Right lobe of liver (tissue), 6 donors: ENCODE measurements at regions not wholly inside any gene's neighbourhood (a gene's known extent, or its start where the extent isn't known, plus 50 kb on each side); places are given as distances from the start of the nearest gene placed in this dataset.
A peak's percentile ranks its signal among the peaks of the same experiment; 100 is the strongest.

Source experiments
- ATAC-seq, 4 donors: fragments of 200-7000 bp; cut with Tn5 transposase; one replicate each; pipeline ENCODE4 v1.9.1; 2020; ENCODE audit warnings: mild to moderate bottlenecking in 4 of 4, moderate library complexity in 4 of 4
- DNase-seq, 3 donors: peaks; one replicate each; pipeline ENCODE4 v3.0.0-alpha.2; 2020
- H3K27ac ChIP-seq, 3 donors: fragments of 200-600 bp; one replicate each; pipeline ENCODE4 v1.8.0; 2022
- H3K27me3 ChIP-seq, 2 donors: fragments of 200-600 bp; one replicate each; pipeline ENCODE4 v1.8.0; 2022
- H3K36me3 ChIP-seq, 4 donors: fragments of 200-600 bp; sonication (generic) in 1 of 4; one replicate each; pipeline versions ENCODE4 v1.5.1 to v1.8.0; 2017 to 2022; ENCODE audit warnings: control low read depth in 1 of 4
- H3K4me1 ChIP-seq, 4 donors: fragments of 200-600 bp; sonication (generic) in 1 of 4; one replicate each; pipeline versions ENCODE4 v1.5.1 to v1.8.0; 2017 to 2022; ENCODE audit warnings: control low read depth in 1 of 4
- H3K4me3 ChIP-seq, 3 donors: fragments of 200-600 bp; one replicate each; pipeline ENCODE4 v1.8.0; 2022
- H3K9me3 ChIP-seq, 4 donors: fragments of 200-600 bp; sonication (generic) in 1 of 4; one replicate each; pipeline versions ENCODE4 v1.5.1 to v1.8.0; 2017 to 2022; ENCODE audit warnings: control low read depth in 1 of 4
- POLR2A ChIP-seq: fragments of 450-650 bp; IDR thresholded peaks from one replicate; pipeline ENCODE4 v1.6.1; 2017; ENCODE audit warnings: antibody characterized with exemption, mild to moderate bottlenecking
- WGBS: methylation state at CpG from one replicate; pipeline ENCODE4 v1.1.6; 2018; ENCODE audit warnings: low coverage, low lambda C conversion rate; ENCODE audit not compliant: insufficient coverage; ENCODE audit errors: missing lambda C conversion rate; 5-methylcytosine and 5-hydroxymethylcytosine counted together
- intact Hi-C, 2 donors: fragments of 100-400 bp; cut with DNase I; formaldehyde crosslinking; loops; one replicate each; pipeline versions ENCODE4 v1.11.2 to v1.14.1; 2022
- TF ChIP-seq, protein P1 (sequence below), 4 donors: fragments of 200-600 bp in 3 of 4; fragments of 450-650 bp in 1 of 4; IDR thresholded peaks; one replicate each; pipeline versions ENCODE4 v1.5.1 to v1.8.0; 2016 to 2022; ENCODE audit warnings: antibody characterized with exemption in 4 of 4, mild to moderate bottlenecking in 2 of 4
- donor health status: DM: no; HTN: yes; CAD: no.
- donor health status: DM: no; HTN: no; CAD: no.
- donor health status: DM: no; HTN: no; CAD: no.
- donor health status: DM: no; HTN: yes; CAD: no.
- donor health status: DM: no; HTN: yes; CAD: no.

DNA sequence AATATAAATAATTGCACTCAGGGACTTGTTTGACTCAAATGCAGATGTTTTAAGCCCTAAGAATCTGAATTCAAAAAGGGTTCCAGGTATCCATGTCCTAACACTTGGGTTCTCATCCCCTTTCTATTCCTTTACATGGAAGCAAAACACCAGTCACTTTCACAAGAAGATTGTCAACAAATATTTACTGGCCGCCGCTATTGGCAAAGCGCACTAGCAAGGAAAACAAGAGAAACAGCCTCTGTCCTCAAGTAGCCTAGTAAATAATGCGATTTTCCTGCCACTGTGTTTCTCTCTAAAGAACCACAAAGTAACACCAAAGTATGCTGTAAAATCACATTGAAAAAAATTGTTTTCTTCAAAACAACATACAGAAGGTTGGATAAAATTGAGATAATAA, 66.7 kb upstream of the EZH2 start:
- intact Hi-C loops, result no loop called here
- no peak for TF ChIP-seq POLR2A
- TF ChIP-seq, protein P1, sequence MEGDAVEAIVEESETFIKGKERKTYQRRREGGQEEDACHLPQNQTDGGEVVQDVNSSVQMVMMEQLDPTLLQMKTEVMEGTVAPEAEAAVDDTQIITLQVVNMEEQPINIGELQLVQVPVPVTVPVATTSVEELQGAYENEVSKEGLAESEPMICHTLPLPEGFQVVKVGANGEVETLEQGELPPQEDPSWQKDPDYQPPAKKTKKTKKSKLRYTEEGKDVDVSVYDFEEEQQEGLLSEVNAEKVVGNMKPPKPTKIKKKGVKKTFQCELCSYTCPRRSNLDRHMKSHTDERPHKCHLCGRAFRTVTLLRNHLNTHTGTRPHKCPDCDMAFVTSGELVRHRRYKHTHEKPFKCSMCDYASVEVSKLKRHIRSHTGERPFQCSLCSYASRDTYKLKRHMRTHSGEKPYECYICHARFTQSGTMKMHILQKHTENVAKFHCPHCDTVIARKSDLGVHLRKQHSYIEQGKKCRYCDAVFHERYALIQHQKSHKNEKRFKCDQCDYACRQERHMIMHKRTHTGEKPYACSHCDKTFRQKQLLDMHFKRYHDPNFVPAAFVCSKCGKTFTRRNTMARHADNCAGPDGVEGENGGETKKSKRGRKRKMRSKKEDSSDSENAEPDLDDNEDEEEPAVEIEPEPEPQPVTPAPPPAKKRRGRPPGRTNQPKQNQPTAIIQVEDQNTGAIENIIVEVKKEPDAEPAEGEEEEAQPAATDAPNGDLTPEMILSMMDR (IDR thresholded peaks at IDR 0.05), result no peak
- Histone ChIP-seq H3K27ac (no peak overlapping the region), H3K4me3 (no peak overlapping the region), H3K4me1 (no peaks in the 10 kb centered on the region), H3K9me3 (no peaks in the 10 kb centered on the region), H3K27me3 (no peaks in the 10 kb centered on the region), H3K36me3 (no peaks in the 10 kb centered on the region)
- no peak for DNase-seq
- no peak for ATAC-seq
- 30% methylated on average over 4 of the region's 4 CpGs for WGBS

DNA sequence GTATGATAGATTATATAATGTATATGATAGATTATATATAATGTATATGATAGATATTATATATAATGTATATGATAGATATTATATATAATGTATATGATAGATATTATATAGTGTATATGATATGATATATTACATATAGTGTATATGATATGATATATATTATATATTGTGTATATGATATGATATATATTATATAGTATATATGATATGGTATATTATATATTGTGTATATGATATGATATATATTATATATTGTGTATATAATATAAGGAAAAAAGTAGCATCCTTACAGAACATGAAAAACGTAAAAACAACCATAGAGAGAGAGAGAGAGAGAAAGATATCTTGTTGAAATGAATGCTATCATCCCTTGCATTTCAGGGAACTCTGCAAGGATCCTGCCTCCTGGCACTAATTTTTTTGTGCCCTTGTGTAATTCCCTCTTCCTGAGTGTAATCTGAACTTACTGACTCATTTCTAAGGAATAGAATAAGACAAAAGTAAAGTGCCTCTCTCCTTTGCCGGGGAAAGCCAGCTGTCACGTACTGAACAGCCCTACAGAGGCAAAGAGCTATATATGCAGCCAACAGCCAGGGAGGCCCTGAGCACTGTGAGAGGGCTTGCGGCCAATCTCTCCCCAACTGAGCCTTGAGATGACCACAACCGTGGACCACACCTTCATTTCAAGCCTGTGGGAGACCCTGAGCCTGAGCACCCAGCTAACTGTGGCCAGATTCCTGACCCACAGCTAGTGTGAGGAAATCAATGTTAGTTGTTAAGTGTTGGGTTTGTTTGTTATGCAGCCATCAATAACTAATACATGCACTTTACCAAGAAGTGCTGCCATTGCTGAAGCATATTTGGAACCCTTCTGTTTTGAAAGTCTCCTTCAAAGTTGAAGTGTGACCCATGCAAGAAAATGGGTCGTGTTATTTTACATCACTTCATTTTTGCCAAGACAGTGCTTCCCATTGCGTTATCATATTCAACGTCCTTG, 61.1 kb upstream of the EZH2 start:
- Histone ChIP-seq H3K4me1 (no peaks in the 10 kb centered on the region), H3K4me3 (no peak overlapping the region), H3K27ac (no peak overlapping the region), H3K9me3 (no peaks in the 10 kb centered on the region), H3K27me3 (no peaks in the 10 kb centered on the region), H3K36me3 (no peaks in the 10 kb centered on the region)
- TF ChIP-seq, protein P1 (IDR thresholded peaks at IDR 0.05), result no peak
- TF ChIP-seq POLR2A, result no peak
- ATAC-seq, result no peak
- 44% methylated on average over 6 of the region's 8 CpGs for WGBS
- no peak for DNase-seq
- intact Hi-C loops, result no loop called here

DNA sequence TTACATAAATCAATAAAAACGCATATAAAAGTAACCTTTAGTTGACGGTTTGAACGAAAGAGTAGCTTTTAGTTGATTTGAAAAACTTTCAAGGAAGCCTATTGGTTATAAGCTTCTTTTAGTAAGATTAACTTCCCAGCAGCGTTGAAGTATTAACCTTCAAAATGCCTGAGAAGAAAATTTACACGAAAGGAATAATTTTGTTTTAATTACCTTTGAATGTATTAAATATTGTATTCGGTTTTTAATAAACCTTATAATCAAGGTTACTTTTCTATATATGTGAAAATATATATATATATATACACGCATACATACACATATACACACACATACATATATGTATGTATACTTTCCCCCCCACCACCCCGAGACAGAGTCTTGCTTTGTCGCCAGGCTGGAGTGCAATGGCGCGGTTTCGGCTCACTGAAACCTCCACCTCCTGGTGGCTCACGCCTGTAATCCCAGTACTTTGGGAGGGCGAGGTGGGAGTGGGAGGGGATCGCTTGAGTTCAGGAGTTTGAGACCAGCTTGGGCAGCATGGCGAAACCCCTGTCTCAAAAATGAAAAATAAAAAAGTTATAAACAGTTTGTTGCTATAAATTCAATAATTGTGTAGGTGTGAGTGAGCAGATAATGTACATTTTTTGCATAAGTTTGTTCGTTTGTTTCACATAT, 57.6 kb upstream of the EZH2 start:
- no peaks in the 10 kb centered on the region for H3K36me3 ChIP-seq
- no peaks in the 10 kb centered on the region for H3K4me1 ChIP-seq
- DNase-seq (peak; percentile 56 to 62 (median 58)), ATAC-seq (peak; percentile 26 to 67 (median 41))
- H3K4me3 ChIP-seq, result peak overlapping the region; percentile 67 to 74 (median 68)
- H3K27me3 ChIP-seq, result no peaks in the 10 kb centered on the region
- peak overlapping the region; percentile 86 to 91 (median 91) for H3K27ac ChIP-seq
- TF ChIP-seq, protein P1 (IDR thresholded peaks at IDR 0.05), result peak in 3 of 4 donors; percentile 24 to 27 (median 26)
- no peak for TF ChIP-seq POLR2A
- WGBS, result 10% methylated on average over 17 of the region's 17 CpGs
- intact Hi-C loops, result no loop called here
- no peaks in the 10 kb centered on the region for H3K9me3 ChIP-seq

DNA sequence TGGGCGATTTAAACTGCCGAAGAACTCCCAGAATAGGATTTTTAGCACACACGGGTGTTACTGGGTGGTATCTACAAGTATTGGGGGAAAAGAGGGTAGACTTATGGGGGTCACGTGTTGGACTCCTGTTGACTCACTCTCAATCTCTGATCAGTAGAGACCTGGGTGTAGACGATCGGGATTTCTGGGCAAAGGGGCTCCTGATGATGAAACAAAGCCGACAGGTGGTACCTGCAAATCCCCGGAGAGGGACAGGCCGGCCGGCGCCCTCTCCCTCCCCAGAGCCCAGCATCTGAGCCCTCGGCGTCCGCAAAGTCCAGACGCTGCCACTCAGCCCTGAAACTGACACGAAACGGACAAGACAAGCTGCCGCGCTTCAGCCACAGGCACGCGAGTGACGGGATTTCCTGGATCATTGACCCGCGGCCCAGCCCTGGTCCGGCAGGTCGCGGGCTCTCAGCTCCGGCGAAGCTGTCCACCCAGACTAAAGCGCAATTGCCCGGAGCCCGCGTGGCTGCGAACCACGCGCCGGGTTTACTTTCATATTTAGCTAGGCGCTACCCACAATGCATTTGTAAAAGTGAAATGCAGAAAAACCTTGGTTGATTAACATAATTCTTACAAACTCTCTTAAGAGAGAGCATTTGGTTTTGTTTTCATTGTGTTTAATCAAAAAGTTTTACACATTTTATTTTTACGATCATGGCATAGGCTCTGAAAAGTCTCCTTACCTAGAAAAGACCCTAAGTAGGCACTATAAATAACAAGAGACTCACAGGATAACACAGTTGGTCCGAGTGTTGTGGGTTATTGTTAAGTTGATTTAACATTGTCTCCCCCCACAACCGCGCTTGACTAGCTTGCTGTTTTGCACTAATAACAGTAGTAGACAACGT, 56.9 kb upstream of the EZH2 start:
- ATAC-seq, result peak; percentile 94 to 97 (median 96)
- no peaks in the 10 kb centered on the region for H3K4me1 ChIP-seq
- no peaks in the 10 kb centered on the region for H3K9me3 ChIP-seq
- no peaks in the 10 kb centered on the region for H3K27me3 ChIP-seq
- peak overlapping the region; percentile 86 to 91 (median 91) for H3K27ac ChIP-seq
- peak; percentile 85 to 88 (median 86) for DNase-seq
- WGBS, result under 1% methylated on average over 19 of the region's 43 CpGs
- H3K4me3 ChIP-seq, result peak overlapping the region; percentile 67 to 74 (median 68)
- TF ChIP-seq, protein P1 (IDR thresholded peaks at IDR 0.05), result peak in 1 of 4 donors; percentile 3
- peak; percentile 72 for TF ChIP-seq POLR2A
- H3K36me3 ChIP-seq, result no peaks in the 10 kb centered on the region
- intact Hi-C loops, result no loop called here
